ENCODE measurements at regions not wholly inside any gene's neighbourhood (a gene's known extent, or its start where the extent isn't known, plus 50 kb on each side); places are given as distances from the start of the nearest gene placed in this dataset.
"Not testable (repeated sequence)": the region's sequence is repeated elsewhere in the genome, so short reads cannot be mapped to it uniquely, and the experiment has no call there.

DNA sequence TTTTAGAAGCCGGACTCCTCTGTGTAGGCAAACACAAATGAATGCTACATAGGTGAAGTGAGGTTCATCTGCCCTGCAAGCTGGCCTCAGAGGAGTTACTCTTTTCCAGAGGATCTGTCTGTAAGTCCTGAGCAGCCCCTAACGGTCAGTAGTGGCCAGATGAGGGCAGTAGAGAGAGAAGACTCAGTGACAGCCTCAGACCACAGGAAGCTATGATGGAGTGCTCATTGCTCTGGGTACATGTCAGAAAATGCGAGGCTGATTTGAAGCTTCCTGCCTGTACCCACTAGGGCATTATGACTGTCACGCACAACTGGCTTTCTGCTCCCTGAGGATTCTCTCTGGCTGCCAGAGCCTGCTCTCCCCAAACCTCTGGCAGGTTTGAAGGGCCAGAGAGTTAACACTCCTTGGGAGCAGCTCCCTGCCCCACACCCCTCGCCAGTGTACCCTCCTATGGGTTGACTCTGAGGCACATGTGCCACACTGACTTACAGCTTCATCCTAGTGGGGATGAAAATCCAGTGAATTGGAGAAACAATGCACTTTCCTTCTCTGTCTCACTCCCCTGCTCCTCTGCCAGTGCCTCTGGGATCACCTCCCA, 141.5 kb downstream of the GABRG2 start:
- no peak for DNase-seq

DNA sequence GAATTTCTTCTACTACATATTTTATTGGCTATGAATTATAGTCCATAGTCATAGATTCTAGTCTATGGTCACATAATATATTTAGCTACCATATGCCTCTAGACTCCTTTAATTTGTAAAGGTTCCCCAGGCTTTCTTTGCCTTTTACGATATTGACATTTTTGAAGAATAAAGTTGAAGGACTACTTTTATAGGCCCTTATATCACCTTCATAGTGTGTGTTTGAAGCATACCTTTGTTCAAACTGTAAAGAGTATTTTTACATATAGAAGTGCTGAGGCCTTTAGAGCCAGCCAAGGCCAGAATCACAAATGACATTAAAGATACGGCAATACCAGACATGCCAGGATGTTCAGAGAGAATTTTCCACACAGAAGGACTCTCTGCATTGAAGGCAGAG, 147.0 kb downstream of the GABRG2 start:
- DNase-seq = no peak

DNA sequence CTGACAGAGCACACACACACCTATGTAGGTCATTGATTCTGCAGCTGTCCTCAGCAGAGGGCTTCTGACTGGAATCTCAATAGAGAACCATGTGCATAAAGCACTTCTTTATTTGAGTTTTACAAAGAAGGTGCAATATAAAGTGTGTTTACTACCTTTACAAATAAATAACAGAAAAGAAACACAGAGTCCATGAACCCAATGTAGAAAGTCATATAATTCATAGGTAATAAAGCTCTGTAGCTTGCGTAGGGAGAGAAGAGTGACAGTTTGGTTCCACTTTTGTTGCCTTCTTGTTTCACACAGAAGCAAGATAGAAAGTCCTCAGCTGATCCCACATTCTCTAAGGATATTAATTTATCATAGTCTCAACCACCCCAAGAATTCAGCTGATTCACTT, 149.5 kb downstream of the GABRG2 start:
- DNase-seq = no peak

DNA sequence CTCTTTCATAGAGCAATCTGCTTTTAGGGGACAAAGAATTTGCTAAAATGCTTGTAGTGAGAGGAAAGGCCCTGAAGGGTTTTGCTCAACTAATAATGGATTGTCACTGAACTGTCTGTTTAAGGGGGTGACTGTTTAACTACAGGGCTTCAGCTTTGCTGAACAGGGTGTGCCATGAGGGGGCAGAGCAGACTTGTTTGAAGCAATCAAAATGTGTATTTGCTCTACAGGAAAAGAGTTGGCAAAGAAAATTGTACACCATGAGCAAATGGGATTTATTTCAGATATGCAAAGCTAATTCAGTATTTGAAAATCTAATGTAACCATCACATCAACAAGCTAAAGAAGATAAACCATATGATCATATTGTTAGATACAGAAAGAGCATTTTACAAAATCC, 154.3 kb downstream of the GABRG2 start:
- DNase-seq = no peak

DNA sequence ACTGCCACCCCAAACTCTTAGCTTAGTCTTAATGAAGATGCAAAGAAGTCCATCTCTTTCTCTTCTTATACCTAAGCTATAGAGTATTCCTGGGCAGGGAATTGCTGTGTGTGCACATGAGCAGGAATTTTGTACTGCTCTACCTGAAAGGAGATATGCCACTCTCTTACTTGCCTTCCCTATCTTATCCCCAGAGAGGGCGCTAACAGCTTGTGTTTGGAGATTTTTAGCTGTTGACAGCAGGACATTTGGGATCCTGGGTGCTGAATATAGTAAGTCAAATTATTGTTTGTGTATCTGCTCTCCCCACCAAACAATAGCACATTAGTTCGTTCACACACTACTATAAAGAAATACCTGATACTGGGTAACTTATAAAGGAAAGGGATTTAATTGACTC, 159.5 kb downstream of the GABRG2 start:
- no peak for DNase-seq

DNA sequence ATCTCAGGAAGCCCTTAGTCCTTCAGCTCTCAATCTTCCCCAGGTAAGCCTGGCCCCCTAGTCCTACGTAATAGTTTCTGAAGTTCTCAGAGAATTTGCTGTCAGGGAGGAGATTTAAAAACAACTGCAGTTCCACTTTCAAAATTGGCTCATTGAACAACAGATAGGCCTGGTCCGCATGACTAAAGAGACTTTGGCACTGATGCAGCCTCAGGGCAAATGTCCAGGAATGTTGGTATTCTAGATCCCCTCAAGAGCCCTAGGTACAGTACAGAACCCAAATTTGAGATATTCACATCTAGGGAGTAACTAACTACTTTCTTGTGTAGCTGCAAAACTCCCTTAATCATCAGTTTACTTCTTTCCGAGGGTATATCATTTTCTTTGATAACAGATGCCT, 162.8 kb downstream of the GABRG2 start:
- no peak for DNase-seq

DNA sequence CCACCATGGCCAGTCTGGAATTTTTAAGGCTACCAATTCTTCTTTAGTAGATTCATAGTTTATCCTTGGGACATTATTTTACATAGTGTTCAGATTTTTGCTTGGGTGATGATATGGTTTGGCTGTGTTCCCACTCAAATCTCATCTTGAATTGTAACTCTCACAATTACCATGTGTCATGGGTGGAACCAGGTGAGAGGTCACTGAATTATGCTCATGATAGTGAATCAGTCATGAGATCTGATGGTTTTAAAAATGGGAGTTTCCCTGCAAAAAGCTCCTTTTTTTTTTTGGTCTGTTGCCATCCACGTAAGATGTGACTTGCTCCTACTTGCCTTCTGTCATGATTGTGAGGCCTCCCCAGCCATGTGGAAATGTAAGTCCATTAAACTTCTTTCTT, 163.9 kb downstream of the GABRG2 start:
- DNase-seq = no peak

DNA sequence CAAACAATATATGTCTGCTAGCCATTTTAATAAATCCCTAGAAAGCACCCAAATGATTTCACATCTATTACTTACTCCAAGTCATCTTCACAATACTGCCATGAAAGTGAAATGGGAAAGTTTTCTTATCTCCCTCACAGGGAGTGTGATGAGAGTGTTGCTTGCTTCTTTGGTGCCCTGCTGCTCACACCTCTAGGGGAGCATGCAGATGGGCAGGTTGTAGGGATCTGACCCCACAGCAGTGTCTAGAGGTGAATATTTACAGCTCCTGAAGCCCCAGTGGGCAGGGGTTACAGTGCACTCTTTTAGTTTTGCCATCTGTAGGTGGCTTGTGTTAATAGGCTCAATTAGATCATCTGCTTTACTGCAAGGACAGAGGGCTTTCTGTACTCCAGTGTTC, 173.2 kb downstream of the GABRG2 start:
- no peak for DNase-seq

DNA sequence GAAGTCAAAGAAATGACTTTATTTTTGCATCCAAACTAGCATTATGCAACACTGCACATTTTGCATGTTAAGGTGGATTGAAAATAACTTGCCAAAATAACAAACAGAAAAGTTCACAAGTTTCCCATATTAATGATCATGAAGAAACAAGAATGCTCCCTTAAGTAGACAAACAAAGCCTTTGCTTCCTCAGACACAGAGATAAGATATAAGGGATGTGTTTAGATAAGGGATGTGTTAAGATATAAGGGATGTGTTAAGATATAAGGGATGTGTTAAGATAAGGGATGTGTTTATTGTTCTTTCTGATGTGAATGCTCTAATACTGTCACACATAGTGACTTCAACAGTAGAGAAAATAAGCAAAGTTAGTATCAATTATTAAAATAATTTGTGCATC, 174.8 kb downstream of the GABRG2 start:
- DNase-seq = no peak

DNA sequence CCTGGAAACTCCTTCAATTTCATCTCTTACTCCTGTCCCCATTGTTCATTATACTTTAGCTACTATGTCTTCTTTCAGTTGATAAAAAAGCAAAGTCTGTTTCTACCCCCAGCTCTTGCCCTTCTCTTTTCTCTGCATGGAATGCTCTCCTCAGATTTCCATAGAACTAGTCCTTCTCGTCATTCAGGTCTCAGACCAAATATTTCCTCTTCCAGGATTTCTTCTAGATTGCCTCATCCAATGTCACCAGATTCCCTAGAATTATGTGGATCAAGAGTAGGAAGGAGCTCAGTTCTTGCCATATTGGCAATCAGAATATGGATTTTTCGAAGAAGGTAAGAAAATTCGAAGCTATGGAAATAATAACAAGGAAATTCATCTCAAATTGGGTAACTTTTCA, 176.1 kb downstream of the GABRG2 start:
- DNase-seq = no peak

DNA sequence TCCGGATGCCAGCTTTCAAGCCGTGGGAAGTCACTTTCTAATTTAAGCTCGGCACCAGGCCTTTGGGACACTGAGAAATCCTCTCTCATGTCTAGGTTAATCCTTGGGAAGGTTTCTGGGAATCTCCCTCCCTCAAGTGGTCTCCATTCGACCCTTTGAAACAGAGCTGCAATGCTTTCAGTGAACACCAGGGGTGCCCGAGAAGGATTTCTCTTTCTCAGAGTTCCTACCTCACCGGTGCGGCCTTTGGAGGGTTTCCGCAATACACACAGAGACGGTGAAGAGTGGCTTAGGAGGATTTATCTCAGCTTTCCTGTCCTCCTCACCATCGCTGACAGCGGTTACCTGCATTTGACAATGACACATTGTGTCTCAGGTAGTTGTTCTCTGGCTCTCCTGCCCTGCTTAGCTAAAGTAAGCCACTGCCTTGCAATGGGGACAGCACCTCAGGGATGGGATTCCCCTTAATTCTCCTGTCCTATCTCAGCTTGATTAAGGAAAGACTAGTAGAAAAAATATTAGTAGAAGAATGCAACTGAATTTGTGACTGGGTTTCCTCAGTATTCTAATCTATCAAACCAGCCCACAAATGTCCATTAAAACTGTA, 180.6 kb downstream of the GABRG2 start:
- no peak for DNase-seq

DNA sequence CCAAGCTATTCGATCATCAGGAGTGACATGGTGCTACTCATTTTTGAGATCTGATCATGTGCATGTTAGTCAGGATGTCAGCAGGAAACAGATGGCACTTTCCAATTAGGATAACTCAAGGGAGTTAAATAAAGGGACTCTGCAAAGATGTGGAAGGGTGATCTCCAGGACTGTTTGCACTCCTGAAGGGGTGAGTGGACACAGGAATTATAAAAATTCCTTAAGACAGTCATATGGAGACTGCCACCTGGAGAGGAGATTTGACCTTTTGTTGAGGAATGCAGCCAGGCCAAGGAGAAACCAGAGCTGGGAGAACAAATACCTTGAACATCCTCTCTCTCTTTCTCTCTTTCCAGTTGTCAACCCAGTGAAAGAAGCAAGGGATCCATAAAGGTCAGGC, 189.1 kb downstream of the GABRG2 start:
- DNase-seq = no peak

DNA sequence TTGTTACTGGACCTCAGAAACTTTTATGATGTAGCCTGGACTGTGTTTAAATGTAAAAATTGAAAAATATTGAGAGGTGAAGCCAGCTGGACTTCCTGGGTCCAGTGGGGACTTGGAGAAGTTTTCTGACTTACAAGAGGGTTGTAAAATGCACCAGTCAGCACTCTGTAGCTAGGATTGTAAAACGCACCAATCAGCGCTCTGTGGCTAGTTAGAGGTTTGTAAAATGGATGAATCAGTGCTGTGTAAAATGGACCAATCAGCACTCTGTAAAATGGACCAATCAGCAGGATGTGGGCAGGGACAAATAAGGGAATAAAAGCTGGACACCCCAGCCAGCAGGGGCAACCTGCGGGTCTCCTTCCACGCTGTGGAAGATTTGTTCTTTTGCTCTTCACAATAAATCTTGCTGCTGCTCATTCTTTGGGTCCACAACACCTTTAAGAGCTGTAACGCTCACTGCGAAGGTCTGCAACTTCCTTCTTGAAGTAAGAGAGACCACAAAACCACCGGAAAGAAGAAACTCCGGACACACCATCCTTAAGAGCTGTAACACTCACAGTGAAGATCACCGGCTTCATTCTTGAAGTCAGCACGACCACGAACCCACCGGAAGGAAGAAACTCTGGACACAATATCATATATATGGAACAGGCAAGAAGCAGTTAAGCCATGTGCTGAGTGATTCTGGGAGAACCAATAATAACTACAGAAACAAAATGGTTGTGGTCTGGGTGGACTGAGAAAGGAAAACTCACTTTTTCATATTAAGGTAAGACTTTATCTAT, 201.3 kb downstream of the GABRG2 start:
- DNase-seq = no peak

DNA sequence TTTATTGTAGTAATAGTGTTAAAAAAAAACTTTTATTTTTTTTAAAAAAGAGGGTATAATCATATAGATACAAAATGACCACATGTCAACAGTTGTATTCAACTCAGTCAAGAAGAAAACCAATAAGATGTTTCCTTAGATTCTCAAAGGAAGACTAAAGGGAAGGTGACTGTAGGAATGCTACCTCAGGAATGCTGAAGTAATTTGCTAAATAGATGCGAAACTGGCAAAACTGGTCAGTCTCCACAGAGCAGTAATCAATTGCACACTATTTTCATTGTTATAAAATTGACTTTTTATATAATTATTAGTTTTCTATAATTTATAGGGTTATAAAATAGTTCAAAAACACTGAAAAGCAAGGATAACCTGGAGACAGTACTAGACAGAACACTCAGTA, 204.8 kb downstream of the GABRG2 start:
- no peak for DNase-seq

DNA sequence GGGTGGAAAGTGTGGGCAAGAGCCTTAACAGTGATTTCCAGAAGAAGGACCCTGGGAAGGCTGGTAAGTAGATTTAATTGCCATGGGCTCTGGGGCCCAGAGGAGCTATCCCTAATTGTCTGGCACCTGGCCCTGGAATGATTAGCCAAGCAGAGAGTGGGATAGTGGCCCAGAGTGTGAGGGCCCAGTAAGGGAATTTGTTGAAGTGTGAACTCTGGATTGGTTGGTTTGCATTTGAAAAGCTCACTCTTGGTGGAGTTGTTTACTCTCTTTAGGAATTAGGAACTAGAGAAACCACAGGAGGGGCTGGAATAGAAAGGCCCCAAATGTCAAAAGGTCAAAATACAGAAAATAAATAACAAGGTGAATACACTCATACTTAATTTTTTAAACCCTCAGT, 207.1 kb downstream of the GABRG2 start:
- DNase-seq = no peak

DNA sequence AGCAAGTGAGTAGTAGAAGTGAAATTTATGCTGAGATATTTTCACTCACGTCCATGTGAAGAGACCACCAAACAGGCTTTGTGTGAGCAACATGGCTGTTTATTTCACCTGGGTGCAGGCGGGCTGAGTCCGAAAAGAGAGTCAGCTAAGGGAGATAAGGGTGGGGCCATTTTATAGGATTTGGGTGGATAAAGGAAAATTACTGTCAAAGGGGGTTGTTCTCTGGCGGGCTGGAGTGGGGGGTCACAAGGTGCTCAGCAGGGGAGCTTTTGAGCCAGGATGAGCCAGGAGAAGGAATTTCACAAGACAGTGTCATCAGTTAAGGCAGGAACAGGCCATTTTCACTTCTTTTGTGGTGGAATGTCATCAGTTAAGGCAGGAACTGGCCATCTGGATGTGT, 207.8 kb downstream of the GABRG2 start:
- not testable (repeated sequence) for DNase-seq

DNA sequence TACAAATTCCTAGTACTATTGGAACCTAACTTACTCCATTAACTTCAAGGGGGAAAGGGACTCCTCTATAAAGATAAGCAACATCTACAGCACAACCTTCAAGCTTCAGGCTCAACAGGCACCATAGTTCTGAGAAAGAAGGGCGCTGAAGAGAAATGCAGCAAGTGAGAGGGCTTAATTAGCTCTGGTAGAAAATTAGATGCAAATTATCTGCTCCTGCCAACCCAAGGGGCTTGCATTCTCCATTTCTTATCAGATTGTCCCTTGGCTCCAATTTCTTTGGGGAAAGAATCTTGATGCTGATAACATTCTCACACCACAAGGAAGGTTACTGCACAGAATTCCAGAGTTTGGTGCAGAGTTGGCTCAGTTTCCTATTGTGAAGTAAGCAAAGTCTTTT, 214.6 kb downstream of the GABRG2 start:
- DNase-seq = no peak

DNA sequence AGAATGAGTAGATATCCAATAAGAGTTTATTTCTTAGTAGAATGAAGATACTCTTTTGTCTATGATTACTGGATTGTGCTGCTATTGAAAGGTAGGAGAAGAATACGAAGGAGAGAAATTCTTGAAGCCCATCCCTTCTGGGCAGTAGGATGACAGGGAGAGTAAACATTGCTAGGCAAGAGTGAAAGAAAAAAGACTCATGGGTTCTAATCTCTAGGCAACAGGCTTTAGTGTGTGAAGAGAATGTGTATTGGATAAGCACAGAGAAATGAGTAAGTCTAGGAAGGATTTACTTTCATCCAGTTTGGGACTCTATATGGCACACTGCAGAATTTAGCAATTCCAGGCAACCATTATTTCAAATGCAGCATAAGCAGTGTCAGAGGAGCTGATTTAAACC, 216.0 kb downstream of the GABRG2 start:
- DNase-seq = no peak

DNA sequence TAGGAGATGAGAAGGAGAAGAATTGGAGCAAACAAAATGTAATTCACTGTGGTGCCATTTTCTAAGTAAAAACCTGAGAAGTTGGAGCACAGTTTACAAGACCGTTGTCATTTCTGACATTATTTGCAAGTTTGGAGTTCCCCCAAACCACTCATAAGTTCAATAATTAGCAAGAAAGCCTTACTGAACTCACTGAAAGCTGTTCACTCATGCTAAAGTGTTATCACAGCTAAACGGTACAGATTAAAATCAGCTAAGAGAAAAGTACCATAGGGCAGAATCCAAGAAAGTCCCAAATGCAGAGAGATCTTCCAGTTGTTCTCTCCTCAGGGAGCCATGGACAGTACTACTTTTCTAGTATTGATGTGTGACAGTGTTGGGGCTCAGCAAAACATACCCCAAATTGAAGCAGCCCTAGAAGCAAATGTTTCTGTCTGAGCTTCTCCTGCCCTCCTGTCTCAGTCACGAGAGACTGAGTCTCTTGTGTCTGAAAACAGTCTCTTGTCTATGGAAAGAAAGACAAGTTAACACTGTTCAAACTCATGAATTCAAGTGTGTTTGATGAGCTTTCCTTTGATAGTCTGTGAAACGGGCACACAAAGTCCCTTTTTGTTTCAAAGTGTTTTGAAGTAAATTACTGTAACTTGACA, 221.2 kb downstream of the GABRG2 start:
- no peak for DNase-seq

DNA sequence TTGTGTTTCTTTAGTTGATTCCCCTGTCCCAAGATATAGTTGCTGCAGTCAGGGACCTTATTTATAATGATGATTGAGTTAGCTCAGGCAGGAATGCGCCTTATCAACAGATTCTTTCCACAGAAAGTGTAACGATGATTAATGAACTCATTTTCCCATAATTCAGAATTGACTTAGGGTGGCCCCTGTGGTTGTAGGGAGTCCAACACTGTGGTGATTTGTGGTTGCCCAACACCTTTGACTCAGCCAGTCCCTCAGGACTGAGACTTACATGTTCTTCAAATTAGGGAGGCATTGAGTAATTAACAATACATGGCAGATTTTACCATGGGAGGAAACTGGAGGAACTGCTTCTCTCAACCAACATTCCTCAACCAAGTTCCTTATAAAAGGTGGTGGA, 221.9 kb downstream of the GABRG2 start:
- DNase-seq = no peak

DNA sequence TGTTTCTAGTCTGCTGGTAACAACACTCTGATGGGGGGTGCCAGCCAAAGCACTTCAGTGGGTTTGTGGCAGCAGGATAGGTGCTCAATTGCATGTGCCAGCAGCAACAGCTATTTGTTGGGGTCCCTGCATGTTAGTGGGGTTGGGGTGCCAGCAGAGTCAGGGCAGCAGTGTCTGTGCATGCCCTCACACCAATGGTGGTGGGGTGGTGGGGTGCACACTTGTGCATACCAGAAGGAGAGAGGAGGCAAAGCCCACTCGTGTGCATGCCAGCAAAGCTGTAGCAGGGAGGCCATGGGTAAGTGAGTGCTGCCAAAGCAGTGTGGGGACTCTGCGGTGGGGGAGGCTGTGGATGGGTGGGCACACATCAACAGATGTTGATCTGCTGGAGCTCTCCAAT, 232.2 kb downstream of the GABRG2 start:
- DNase-seq = no peak

DNA sequence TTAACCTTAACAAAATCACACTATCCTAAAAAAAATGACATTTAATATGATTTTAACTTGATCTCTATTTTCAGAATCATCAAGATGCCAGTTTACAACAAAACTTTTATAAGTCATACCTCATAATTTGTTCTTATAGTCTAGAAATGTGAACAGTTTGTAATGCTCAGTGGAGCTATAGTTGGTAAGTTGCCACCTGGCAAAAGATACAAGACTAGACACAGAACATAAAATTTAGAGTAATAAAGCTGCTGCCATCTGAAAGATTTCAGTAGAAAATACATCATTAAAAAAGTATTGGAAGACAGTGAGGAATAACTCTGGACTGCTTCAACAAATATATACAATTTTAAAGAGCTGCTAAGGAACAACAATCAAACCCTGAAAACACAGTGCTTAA, 233.8 kb downstream of the GABRG2 start:
- no peak for DNase-seq

DNA sequence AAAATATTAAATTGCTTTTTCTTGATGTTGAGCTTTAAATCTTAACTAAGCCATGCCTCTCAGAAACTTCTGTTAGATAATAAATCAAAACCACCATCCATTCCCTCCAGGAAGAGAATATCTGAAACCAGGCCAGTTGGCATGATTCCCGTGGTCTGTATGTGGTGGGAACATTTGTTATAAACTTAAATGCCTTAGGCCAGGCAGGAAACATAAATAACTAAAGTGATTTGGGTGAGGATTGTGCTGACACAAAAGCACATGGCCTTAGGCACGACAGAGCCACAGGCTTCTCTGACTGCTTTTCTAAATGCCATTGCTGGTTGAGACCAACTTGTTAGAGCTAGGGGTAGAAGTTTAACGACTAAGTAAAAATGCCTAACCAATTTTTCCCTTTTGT, 255.9 kb downstream of the GABRG2 start:
- DNase-seq = no peak

DNA sequence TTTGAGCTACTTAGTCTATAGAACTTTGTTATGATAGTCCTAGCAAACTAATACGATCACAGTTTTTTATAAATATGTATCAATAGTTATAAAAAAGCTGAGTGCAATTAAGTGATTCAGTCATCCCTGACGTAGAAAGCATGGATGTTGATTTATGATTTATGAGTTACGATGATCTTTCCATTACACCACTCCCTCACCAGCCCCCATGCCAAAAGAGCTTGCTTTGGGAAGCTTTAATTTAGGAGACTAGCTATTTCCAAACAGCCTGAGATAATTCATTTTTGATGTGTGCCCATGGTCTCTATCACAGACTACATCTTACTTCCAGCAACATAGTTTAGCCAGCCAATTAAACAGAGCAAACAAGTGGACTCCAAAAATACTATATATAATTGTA, 256.8 kb downstream of the GABRG2 start:
- no peak for DNase-seq
